Uterus (tissue), 3 donors: ENCODE measurements at regions not wholly inside any gene's neighbourhood (a gene's known extent, or its start where the extent isn't known, plus 50 kb on each side); places are given as distances from the start of the nearest gene placed in this dataset.

Source experiments
- DNase-seq, 2 donors: peaks; one replicate each; pipeline ENCODE4 v3.0.0-alpha.2; 2019 to 2020
- H3K27ac ChIP-seq, 2 donors: fragments of 200-600 bp; sonication (generic); 1 replicate in 1 of 2; 2 replicates in 1 of 2; pipeline ENCODE4 v1.5.1; 2016 to 2018
- H3K27me3 ChIP-seq, 2 donors: fragments of 200-600 bp; sonication (generic); one replicate each; pipeline ENCODE4 v1.5.1; 2018 to 2019; ENCODE audit warnings: control low read depth in 1 of 2
- H3K36me3 ChIP-seq, 2 donors: fragments of 200-600 bp; sonication (generic); one replicate each; pipeline ENCODE4 v1.5.1; 2019; ENCODE audit warnings: control low read depth in 1 of 2
- H3K4me1 ChIP-seq, 2 donors: fragments of 200-600 bp; sonication (generic); one replicate each; pipeline ENCODE4 v1.5.1; 2018 to 2019; ENCODE audit warnings: control low read depth in 1 of 2
- H3K4me3 ChIP-seq, 2 donors: fragments of 200-600 bp; sonication (generic); 1 replicate in 1 of 2; 2 replicates in 1 of 2; pipeline ENCODE4 v1.5.1; 2018 to 2019; ENCODE audit warnings: mild to moderate bottlenecking in 1 of 2
- H3K9me3 ChIP-seq, 2 donors: fragments of 200-600 bp; sonication (generic); one replicate each; pipeline ENCODE4 v1.5.1; 2019; ENCODE audit warnings: control low read depth in 1 of 2
- POLR2A ChIP-seq, 2 donors: fragments of 450-650 bp; IDR thresholded peaks; one replicate each; pipeline ENCODE4 v1.6.1; 2016; ENCODE audit warnings: antibody characterized with exemption in 2 of 2, mild to moderate bottlenecking in 1 of 2, moderate library complexity in 1 of 2
- intact Hi-C: fragments of 100-400 bp; cut with DNase I; formaldehyde crosslinking; loops from one replicate; pipeline ENCODE4 v1.15.1; 2023; ENCODE audit warnings: low total_unique reads
- TF ChIP-seq, protein P1 (sequence below), 4 experiments: fragments of 200-600 bp in 2 of 4; fragments of 450-650 bp in 2 of 4; sonication (generic) in 2 of 4; IDR thresholded peaks; one replicate each; pipeline ENCODE4 v1.5.1; 2016 to 2019; ENCODE audit warnings: antibody characterized with exemption in 4 of 4, mild to moderate bottlenecking in 2 of 4, moderate library complexity in 1 of 4
- donor health status: DM: yes; HTN: yes; CAD: no.

DNA sequence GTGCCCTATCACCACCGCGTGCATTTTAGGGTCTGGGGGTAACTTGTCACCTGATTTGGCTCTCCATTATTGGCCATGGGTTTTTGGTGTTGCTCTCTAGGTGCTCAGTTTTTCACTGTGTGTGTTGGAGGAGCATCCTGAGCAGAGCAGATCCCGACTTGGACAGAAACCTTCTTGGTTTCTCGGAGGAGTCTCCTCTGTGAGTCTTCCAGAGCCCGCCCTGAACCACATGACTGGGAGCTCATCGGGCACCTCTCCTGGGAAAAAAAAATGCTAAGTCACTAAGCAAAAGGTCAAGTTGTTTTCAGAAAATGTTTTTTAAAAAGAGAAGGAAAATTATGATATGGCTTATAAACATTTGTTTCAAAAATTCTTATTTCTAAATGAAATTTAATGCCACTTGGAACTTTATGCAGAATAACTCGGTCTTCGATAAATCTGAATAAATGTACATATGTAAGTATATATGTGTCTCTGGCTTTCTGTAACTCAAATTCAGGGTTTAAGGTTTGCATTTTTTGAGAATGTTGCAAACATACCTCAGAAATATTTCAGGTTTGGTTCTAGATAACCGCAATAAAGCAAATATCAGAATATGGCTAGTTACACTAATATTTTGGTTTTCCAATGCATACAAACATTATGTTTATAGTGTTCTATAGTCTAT is 255.2 kb downstream of the AUH start:
- Histone ChIP-seq H3K9me3 (peaks cover 0 to 8% of the 10 kb centered on the region in 2 donors), H3K36me3 (no peaks in the 10 kb centered on the region), H3K4me1 (no peaks in the 10 kb centered on the region), H3K4me3 (no peak overlapping the region), H3K27me3 (no peaks in the 10 kb centered on the region), H3K27ac (peak overlapping the region in 1 of 2 donors; percentile 9)
- DNase-seq = no peak
- TF ChIP-seq POLR2A (IDR thresholded peaks at IDR 0.05) = no peak
- TF ChIP-seq, protein P1, sequence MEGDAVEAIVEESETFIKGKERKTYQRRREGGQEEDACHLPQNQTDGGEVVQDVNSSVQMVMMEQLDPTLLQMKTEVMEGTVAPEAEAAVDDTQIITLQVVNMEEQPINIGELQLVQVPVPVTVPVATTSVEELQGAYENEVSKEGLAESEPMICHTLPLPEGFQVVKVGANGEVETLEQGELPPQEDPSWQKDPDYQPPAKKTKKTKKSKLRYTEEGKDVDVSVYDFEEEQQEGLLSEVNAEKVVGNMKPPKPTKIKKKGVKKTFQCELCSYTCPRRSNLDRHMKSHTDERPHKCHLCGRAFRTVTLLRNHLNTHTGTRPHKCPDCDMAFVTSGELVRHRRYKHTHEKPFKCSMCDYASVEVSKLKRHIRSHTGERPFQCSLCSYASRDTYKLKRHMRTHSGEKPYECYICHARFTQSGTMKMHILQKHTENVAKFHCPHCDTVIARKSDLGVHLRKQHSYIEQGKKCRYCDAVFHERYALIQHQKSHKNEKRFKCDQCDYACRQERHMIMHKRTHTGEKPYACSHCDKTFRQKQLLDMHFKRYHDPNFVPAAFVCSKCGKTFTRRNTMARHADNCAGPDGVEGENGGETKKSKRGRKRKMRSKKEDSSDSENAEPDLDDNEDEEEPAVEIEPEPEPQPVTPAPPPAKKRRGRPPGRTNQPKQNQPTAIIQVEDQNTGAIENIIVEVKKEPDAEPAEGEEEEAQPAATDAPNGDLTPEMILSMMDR (IDR thresholded peaks at IDR 0.05) = no peak
- intact Hi-C loops = no loop called here

DNA sequence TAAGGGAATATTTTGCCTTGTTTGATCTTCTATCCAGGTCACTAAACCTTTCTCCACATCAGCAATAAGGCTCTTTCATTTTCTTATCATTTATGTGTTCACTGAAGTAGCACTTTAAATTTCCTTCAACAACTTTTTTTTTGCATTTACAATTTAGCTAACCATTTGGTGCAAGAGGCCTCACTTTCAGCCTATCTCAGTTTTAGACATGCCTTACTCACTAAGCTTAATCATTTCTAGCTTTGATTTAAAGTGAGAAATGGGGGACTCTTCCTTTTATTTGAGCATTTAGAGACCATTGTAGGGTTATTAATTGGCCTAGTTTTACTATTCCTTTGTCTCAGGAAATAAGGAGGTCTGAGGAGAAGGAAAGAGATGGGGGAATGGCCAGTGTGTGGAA is 250.5 kb downstream of the AUH start:
- intact Hi-C loops = no loop called here
- DNase-seq = no peak
- Histone ChIP-seq H3K4me3 (no peak overlapping the region), H3K36me3 (no peaks in the 10 kb centered on the region), H3K27ac (no peak overlapping the region), H3K4me1 (no peaks in the 10 kb centered on the region), H3K9me3 (peaks cover 0 to 8% of the 10 kb centered on the region in 2 donors), H3K27me3 (no peaks in the 10 kb centered on the region)
- TF ChIP-seq POLR2A (IDR thresholded peaks at IDR 0.05) = no peak
- TF ChIP-seq, protein P1 (IDR thresholded peaks at IDR 0.05) = no peak

DNA sequence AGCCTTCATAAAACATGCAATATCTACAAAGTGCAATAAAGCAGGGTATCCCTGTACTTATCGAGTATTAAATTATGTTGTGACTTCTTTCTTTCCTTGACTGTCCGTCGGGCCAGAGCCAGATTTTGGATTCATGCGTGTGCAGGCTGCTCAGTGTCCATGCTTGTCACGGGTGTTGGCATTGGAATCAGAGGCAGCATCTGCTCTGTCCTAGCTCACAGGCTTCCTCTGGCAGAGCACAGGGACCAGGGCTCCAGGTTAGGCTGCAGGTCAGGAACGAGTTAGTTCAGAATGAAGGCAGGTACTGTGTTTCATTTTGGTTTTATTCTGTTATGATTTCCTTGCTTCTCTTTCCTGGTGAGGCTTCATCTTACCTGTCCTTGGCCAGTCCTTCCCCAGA is 249.8 kb downstream of the AUH start:
- intact Hi-C loops = no loop called here
- Histone ChIP-seq H3K27me3 (no peaks in the 10 kb centered on the region), H3K4me3 (no peak overlapping the region), H3K27ac (no peak overlapping the region), H3K4me1 (no peaks in the 10 kb centered on the region), H3K9me3 (peaks cover 0 to 8% of the 10 kb centered on the region in 2 donors), H3K36me3 (no peaks in the 10 kb centered on the region)
- DNase-seq = no peak
- no peak for TF ChIP-seq POLR2A (IDR thresholded peaks at IDR 0.05)
- TF ChIP-seq, protein P1 (IDR thresholded peaks at IDR 0.05) = no peak

DNA sequence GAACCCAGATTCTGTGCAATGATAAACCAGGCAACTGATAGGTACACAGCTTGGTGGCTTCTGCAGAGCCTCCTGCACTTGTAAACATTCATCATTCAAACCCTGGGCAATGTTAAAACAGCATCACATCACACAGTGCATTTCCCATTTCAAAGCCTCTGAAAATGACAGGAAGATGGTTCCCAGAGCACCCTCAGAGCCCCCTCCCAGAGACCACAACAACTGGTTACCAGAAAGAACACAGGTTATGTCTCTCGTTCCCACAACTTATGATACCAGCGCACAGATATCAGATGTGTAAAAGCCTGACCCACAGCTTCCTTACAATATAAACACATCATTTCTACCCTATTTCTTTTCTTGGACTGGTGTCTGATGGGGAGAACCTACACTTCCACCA is 248.7 kb downstream of the AUH start:
- no peak for DNase-seq
- Histone ChIP-seq H3K9me3 (peaks cover 0 to 8% of the 10 kb centered on the region in 2 donors), H3K36me3 (no peaks in the 10 kb centered on the region), H3K4me1 (peaks cover 0 to 3% of the 10 kb centered on the region in 2 donors), H3K27ac (no peak overlapping the region), H3K4me3 (no peak overlapping the region), H3K27me3 (no peaks in the 10 kb centered on the region)
- TF ChIP-seq, protein P1 (IDR thresholded peaks at IDR 0.05) = no peak
- TF ChIP-seq POLR2A (IDR thresholded peaks at IDR 0.05) = no peak
- intact Hi-C loops = no loop called here

DNA sequence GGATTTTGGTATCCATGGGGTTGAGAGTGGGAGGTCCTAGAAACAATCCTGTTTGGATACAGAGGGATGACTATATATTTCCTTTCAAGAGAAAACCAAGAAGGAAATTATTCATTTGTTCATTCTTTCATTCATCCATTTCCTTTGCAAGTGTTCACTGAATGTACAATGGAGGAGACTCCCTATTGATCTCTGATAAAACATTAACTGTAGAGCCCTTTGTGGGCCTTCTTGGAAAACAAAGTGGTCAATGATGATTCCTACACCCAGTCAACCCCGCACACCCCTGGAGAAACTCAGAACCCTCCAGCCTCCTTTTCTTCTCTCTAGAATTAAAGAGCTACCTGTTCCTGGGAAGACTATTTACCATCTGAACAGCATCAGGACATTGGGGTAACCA is 247.3 kb downstream of the AUH start:
- no peak overlapping the region for H3K4me3 ChIP-seq
- intact Hi-C loops = no loop called here
- TF ChIP-seq, protein P1 (IDR thresholded peaks at IDR 0.05) = no peak
- TF ChIP-seq POLR2A (IDR thresholded peaks at IDR 0.05) = no peak

More for the DNA sequence above, 247.3 kb downstream of the AUH start:
- no peak for DNase-seq
- no peaks in the 10 kb centered on the region for H3K27me3 ChIP-seq
- no peaks in the 10 kb centered on the region for H3K36me3 ChIP-seq
- no peak overlapping the region for H3K27ac ChIP-seq
- H3K9me3 ChIP-seq = peaks cover 0 to 8% of the 10 kb centered on the region in 2 donors
- H3K4me1 ChIP-seq = peaks cover 6 to 8% of the 10 kb centered on the region in 2 donors
